Iris pigment epithelial cell (primary cell): ENCODE measurements at regions not wholly inside any gene's neighbourhood (a gene's known extent, or its start where the extent isn't known, plus 50 kb on each side); places are given as distances from the start of the nearest gene placed in this dataset.
"Not testable (repeated sequence)": the region's sequence is repeated elsewhere in the genome, so short reads cannot be mapped to it uniquely, and the experiment has no call there.

Experiments
- DNase-seq: peaks from one replicate; pipeline ENCODE4 v3.0.0-alpha.2; 2011; ENCODE audit warnings: low read depth

DNA sequence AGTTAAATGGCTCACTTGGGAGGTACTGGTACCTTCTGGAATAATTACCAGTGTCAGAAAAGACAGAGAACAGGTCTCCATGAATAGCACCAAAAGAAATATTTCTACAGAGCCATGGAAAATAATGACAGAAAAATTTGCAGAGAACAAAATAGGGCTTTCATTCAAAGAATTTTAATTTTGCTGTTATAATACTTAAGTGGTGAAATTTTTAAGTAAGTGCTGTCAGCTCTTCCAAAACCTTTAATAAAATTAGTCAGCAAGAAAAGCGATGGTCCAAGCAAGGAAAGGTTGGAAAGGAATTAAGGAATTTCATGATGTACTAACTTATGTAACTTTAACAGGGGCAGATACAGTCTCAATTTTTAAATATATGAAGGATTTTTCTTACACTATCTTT is 359.2 kb downstream of the NR2F1-AS1 start:
- DNase-seq: no peak

DNA sequence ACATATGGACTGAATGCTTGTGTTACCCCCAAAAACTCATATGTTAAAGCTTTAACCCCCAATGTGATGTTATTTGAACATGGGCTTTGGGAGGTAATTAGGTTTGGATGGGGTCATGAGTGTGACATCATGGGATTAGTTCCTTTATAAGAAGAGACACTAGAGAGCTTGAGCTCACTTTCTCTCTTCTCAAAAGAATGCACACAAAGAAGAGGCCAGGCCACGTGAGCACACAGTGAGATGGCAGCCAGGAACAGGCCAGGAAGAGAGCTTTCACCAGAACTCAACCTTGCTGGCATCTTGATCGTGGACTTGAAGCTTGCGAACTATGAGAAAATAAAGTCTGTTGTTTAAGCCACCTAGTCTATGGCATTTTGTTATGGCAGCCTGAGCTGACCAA is 360.6 kb downstream of the NR2F1-AS1 start:
- DNase-seq: no peak

DNA sequence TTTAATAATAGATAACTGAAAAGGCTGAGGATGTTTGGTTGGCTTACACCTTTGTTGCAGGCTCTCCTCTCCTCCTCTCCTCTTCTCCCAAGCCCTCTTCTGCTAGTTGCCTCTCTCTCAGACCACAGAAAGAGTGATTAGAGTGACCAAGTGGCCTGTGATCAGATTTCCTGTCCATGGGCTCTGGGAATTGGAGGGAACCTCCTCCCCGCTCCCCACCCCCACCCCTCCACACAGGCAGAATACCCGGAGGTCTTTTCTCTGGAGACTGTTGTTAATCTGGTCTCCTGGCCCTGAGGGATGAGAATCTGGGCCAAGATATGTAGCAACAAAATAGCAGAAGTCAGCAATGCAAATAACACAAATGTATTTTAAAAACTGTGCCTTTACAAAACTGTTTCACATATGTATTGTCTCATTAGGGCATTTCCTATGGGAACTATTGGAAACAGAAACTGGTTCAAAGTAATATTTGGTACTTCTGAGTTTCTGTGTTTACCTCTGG is 361.3 kb downstream of the NR2F1-AS1 start:
- DNase-seq: no peak

DNA sequence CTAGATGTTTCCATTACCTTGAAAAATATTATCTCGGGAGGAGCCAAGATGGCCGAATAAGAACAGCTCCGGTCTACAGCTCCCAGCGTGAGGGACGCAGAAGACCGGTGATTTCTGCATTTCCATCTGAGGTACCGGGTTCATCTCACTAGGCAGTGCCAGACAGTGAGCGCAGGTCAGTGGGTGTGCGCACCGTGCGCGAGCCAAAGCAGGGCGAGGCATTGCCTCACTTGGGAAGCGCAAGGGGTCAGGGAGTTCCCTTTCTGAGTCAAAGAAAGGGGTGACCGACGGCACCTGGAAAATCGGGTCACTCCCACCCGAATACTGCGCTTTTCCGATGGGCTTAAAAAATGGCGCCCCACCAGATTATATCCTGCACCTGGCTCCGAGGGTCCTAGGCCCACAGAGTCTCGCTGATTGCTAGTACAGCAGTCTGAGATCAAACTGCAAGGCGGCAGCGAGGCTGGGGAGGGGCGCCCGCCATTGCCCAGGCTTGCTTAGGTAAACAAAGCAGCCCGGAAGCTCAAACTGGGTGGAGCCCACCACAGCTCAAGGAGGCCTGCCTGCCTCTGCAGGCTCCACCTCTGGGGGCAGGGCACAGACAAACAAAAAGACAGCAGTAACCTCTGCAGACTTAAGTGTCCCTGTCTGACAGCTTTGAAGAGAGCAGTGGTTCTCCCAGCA is 367.8 kb downstream of the NR2F1-AS1 start:
- DNase-seq: not testable (repeated sequence)

DNA sequence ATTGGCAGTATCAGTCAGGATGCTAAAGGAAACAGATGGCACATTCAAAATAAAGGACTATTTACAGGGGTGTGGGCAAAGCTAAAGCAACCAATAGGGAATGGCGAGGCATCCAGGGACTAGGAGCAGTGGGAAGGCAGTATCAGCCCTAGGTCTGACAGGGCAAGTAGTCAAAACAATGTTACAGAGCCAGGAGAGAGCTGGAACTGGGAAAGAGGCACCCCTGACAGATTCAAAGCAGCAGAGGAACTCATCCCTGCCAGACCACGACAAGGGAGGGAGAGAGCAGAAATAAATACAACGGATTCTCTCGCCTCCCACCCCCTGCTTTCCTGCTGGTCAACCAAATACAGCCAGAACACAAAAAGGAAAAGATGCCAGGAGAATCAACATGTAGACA is 371.5 kb downstream of the NR2F1-AS1 start:
- DNase-seq: no peak

DNA sequence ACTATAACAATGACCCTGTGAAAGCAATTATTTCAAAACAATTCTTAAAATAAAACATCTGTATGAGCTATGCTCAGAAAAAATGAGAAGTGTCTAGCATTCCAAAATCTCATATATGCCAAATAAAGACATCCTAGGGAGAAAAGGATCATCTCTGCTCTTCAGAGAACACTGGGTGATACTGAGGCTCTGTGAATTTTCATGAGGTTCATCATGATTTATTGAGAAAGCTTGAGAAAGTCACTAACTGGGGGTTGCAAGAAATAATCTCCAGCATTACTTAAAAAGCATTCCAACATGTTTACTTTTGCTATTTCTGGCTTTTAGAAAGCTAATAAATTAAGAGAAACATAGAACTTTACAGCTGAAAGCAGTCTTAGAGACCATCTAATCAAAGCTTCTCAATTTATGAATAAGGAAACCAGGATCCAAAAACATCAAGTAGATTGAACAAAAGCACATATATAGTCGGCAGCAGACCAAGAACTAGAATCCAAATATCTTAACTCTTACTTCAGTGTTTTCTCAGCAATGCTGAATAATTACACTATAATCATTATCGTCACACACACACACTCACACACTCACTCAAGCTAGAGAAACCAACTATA is 372.8 kb downstream of the NR2F1-AS1 start:
- no peak for DNase-seq

DNA sequence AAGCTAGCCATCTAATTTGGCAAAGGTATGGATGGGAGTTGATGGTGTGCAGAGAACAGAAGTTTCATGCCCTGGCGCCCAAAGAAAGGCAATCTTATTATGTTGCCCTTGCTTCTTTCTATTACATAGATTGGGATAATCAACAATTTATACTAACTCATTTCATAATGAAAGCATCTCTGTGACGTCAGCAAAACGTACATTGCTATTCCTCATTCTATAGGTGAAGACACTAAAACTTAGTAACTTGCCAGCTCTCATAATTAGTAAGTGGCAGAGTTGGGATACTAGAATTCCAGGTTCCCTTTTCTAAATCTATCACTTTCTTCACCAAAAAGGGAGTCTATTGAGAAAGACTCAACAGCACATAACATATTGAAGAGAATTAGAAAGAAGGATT is 374.8 kb downstream of the NR2F1-AS1 start:
- no peak for DNase-seq

DNA sequence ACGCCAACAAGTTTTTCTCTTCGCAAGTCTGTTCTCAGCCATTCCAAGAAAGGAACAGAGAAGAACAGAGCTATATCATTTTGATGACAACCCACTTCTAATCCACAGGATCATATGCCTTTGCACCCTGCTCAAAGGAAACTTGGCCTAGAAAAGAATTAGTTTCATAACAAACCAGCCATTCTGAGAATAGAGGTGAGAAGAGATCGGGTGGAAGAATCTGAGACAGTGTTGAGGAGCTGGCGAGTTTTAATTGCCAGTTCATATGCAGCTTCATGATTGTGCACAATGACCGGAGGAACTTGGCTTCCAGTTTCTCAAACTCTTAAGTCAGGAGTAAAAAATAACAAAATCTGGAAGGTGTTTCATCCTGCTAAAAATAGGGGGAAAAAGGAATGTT is 380.0 kb downstream of the NR2F1-AS1 start:
- DNase-seq: no peak

DNA sequence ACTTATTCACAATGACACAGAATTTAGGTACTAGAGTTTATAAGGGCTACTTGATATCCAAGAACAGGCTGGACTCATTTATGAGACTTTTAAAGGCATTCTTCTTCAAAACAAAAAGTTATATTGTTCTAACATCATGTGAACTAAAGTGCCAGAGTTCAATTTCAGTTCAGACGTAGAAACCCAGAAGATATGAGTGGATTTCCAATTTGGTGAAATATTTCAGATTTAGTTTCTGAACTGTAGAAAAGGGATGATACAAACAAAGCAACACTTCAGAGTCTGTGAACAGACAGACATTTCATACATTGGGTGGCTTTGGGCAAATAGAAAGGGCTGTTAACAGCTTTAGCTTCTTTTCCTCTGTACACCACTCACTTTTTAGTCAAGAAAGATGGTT is 384.0 kb downstream of the NR2F1-AS1 start:
- DNase-seq: no peak

DNA sequence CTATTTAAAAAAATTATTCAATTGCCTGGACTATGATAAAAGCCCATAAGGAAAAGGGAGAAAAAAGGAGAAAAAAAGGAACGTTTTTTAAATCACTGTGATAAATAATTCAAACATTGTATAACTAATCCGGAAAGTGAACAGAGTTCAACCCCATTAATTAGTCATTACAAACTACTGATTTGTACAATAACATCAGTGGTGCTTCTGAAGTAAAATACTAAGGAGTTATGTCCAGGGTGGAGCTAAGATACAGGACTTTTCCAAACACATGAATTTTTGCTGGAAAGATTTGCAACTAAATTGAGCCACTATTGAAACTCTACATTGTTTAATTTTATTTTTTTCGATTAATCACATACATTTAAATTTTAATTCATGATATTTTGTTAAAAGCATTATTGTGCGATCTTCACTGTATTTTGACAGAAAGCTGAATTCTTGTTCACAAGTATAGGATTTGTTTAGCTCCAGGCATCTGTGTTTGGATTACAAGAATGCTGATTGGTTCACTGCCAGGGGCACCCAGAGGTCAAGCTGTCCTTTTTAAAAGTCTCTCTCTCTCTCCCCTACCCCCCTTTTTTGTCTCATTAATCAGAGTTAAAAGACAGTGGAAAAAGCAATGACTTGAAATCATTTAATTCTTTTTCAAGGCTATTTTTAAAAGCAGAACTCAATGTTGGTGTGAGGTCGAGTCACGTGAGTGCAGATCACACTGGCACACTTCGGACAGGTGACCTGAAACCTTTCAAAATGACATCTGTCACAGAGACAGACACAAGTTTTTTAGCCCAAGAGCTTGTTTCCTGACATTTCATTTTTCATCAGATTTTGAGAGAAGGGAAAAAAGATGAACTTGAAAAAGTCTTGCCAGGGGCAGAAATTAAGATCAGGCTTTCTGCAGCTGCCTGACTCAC is 387.3 kb downstream of the NR2F1-AS1 start:
- DNase-seq: peak; percentile 88

DNA sequence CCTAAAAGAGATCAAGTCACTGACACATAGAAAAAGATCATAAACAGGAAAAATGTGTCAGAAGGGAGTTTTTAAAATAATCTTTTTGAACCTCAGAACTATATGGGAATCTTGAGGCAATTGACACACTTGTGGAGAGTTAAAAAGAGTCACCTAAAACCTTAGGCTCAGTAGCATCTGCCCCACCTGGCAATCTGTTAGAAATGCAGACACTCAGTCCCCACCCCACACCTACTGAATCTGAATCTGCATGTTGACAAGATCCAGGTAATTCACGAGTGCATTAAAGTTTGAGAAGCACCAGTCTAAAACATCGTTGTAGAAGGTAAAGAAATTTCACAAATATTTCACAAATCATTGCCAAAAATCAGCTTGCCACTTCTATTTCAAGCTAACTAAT is 388.3 kb downstream of the NR2F1-AS1 start:
- DNase-seq: no peak

DNA sequence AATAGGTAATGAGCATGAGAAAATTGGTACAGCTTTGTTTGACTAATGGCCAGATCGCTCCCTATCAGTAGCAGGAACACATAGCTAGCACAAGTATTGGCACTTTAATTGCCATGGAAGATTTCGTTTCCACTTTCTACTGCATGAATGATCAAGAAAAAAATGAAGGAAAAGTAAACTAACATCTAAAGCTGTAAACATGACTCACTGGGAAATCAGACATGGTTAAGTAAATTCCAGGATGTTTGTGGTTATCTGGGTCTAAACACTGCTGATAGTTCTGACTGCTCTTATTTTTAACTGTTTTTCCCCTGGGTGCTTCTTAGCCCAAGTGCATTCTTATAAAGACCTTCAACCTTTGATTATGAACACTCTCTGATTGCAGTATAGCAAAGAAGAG is 388.9 kb downstream of the NR2F1-AS1 start:
- peak; percentile 96 for DNase-seq

DNA sequence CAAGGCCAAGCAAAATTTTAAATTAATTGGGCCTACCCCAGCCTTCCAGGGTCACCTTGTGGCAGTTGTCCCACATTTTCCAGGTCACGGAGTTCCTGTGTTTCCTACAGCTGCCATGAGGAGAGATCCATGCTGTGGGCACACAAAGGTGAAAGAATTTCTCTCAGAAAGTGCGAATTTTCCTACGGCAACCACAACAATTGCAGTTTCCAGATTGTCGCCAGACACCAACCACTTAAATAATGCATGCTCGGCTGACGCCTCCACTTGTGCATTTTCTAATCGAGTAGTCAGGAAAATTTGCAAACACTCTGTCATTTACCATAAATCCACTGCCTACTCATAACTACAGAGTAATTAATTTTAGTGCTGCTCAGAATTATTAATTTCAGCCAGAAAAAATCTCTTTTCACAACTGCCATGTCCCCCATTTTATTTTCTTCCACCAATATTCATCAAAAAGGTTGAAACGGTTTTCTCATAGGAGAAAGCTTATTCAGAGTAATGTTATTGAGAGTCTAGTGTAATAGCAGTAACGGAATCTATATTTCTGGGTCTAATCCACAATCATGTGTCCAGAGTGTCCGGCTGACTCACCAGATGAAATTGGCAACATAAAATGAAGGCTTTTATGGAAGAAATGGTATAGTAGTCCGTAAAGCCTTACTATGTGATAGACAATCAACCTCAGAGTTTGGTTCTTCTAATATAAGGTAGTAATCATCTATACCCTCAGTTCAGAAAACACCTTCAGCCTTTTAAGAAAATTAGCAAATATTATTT is 389.8 kb downstream of the NR2F1-AS1 start:
- DNase-seq: peak; percentile 78

DNA sequence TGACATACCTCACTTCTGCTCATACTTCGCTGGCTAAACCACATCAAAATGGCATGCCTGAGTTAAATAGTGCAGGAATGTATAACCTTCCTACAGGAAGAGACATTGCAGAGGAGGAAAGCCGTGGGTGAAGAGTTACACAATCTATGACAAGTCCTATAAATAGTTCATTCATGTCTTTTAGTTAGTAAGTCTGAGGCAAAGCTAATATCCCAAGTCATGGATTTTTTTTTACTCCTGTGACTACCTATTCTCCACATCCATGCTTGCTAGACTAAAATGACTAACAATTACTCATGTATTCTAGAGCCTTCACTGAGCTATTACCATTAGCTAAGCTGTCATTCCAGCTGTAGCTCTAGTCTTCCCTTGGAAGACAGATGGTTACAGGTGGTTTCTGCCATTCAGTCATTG is 391.3 kb downstream of the NR2F1-AS1 start:
- DNase-seq: peak; percentile 95

DNA sequence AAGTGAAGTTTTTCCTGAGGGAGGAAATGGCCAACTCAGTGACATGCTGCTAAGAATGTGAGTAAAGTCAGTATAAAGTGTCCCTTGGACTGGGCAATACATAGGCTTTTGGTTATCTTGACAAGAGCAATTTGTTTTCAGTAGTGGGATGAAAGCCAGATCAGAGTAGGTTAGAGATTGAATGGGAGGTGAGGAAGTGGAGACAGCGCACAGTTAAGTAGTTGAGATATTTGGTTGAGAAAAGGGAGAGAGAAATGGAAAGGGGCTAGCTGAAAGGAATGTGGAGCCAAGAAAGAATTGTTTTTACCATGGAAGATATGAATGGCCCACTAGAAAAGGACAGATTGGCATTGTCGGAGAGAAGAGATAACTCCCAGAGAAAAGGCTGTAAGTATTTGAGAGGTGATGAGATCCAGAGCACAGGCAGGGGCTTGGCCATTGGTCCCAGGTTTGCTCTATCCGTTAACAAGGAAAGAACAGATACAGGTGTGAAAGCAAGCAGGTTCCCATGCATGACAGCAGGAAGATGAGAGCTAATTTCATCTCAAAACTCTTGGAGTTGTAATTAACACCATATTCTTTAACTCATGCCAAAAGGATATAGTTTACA is 392.0 kb downstream of the NR2F1-AS1 start:
- DNase-seq: no peak

DNA sequence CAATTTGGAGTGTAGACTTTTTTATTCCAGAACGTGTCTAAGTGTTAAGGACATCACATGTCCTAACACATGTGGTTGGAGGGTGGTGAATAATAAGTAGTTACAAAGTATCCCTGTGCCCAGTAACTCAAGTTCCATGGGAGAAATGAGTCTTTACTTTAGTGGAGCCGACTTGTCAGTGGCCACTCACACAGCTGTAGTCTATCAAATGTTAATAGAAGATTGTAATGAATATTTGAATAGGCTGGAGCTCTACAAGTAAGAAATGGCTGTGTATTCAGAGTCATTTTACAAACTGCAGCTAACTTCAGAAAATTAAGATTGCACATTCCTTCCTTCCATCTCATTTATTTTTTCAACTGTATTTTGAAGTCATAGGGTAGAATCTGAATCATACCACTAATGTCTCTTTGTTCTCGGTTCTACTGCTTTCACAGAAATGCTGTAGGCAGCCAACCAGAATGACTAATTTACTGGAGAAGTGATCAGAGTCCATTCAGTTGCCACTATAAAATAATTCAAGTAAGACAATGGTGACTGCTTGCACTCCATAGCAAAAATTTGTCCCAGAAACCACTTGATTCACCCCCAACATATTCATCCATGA is 394.8 kb downstream of the NR2F1-AS1 start:
- DNase-seq: peak; percentile 84

DNA sequence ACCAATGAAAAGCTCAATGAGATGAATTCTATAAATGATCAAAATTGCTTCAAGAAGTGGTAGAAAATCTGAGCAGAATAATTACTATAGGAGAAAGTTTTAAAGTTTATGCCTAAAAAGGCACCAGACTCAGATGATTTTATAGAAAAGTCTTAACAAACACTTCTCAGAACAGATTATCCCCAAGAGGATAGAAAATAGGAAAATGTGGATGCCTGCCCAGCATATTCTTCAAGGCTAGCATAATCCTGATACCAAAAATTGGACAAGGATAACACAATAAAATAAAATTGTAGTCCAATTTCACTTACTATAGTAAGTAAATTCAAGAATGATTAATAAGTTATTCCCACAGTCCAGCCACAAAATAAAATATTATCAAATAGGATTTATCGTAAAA is 397.0 kb downstream of the NR2F1-AS1 start:
- DNase-seq: no peak

DNA sequence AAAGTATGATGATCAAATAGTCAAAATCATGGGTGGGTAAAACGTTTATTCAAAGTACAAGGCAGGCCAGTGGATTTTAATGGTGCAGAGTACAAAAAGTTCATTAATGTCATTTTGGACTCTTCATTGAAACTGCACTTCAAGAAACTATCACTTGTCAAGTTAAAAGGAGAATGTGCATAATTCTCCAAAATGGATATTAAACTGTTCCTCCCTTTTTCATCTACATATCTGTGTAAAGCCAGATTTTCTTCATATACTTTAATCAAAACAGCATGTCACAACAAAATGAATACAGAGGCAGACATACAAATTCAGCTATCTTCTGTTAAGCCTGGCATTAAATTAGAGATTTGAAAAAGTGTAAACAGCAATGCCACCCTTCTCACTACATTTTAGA is 401.6 kb downstream of the NR2F1-AS1 start:
- DNase-seq: no peak

DNA sequence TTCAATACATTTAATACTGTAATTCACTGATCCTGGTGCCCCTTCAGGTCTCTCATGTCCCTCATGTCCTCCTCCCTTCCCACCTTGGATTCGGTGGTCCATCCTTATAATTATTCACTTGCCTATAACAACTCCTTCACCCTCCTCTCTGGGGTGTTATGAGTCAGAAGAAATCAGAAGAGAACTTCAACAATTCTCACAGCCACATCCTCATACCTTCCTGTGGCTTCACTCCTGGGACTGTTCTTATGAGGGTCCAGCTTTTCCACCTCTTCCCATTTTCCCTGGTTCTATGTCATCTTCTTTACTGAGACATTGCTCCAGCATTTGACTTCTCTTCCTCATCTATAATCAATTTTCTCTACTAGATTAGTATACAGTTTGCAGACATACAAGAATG is 406.1 kb downstream of the NR2F1-AS1 start:
- no peak for DNase-seq

DNA sequence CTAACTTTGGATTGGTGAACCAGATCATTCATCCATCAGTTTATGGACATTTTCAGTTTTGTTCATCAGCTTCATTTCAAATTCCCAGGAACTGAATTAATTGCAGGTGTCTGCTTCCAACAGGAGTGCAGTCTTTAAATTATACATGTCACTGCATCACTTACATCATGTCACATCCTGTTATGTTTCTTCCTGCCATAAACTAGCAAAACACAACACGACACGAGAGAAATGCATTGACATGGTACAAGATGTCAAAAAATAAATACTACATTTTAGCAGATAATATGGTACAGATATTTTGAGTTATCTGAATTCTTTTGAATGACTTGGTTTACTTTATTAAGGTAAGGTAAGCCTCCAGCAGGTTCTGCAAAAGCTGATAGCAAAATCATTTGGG is 415.5 kb downstream of the NR2F1-AS1 start:
- no peak for DNase-seq

DNA sequence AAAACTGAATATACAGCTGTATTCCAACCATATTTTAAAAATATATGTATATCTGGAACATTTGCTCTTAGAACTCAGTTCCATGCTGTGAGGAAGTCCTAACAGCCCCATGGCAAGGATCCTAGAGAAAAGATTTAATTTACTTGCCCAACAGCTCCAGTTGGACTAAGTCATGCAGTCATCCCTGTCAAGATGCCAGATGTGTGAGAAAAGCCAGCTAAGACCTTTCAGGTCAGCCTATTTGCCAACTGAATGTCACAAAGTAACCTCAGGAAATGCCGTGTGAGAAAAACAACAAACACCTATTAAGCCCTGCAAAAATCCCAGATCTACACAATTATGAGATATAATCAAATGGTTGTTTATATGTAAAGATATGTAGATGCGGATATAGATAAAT is 416.3 kb downstream of the NR2F1-AS1 start:
- DNase-seq: peak; percentile 92
